OCI-LY3 (cell line): ENCODE measurements at regions not wholly inside any gene's neighbourhood (a gene's known extent, or its start where the extent isn't known, plus 50 kb on each side); places are given as distances from the start of the nearest gene placed in this dataset.
"Not testable (repeated sequence)": the region's sequence is repeated elsewhere in the genome, so short reads cannot be mapped to it uniquely, and the experiment has no call there.

ENCODE experiments used
- H2AFZ ChIP-seq: fragments of 200-600, 300-600 bp; shearing (Covaris generic); 2 replicates; pipeline ENCODE4 v1.6.0; 2014; ENCODE audit warnings: antibody characterized with exemption, low read depth, low read length
- H3K27ac ChIP-seq: fragments of 200-600, 300-600 bp; sonication (generic); 2 replicates; pipeline ENCODE4 v1.5.1; 2014; ENCODE audit warnings: mild to moderate bottlenecking, low read length, moderate library complexity, mixed read lengths
- H3K27me3 ChIP-seq: fragments of 200-600, 300-600 bp; sonication (generic); 2 replicates; pipeline ENCODE4 v1.6.1; 2014; ENCODE audit warnings: low read depth, low read length, mixed read lengths
- H3K36me3 ChIP-seq: fragments of 200-600, 300-600 bp; sonication (generic); replicated peaks from 2 replicates; pipeline ENCODE3; 2014; ENCODE audit warnings: low read depth, low read length, mixed read lengths
- H3K4me1 ChIP-seq: fragments of 300-600, 200-600 bp; sonication (generic); 2 replicates; pipeline ENCODE4 v1.6.1; 2014; ENCODE audit warnings: low read length, mixed read lengths
- H3K4me2 ChIP-seq: fragments of 200-600, 300-600 bp; sonication (generic); 2 replicates; pipeline ENCODE4 v1.6.1; 2014; ENCODE audit warnings: low read length, mixed read lengths
- H3K4me3 ChIP-seq: fragments of 300-600, 200-600 bp; sonication (generic); 2 replicates; pipeline ENCODE4 v1.5.1; 2014; ENCODE audit warnings: antibody characterized with exemption, mild to moderate bottlenecking, low read length, moderate library complexity
- H3K79me2 ChIP-seq: fragments of 300-600, 200-600 bp; shearing (Covaris generic); 2 replicates; pipeline ENCODE4 v1.6.1; 2014; ENCODE audit warnings: mild to moderate bottlenecking, low read length, mixed read lengths
- H3K9ac ChIP-seq: fragments of 300-600, 200-600 bp; shearing (Covaris generic); 2 replicates; pipeline ENCODE4 v1.6.0; 2014; ENCODE audit warnings: mild to moderate bottlenecking, low read length, moderate library complexity
- H3K9me3 ChIP-seq: fragments of 200-600, 300-600 bp; shearing (Covaris generic); 2 replicates; pipeline ENCODE4 v1.6.1; 2014; ENCODE audit warnings: low read length, mixed read lengths; ENCODE audit not compliant: insufficient read depth
- H4K20me1 ChIP-seq: fragments of 200-600, 300-600 bp; sonication (generic); 2 replicates; pipeline ENCODE4 v1.6.1; 2016; ENCODE audit warnings: low read length, mixed read lengths; ENCODE audit not compliant: insufficient read depth
- EZH2phosphoT487 ChIP-seq: fragments of 200-600 bp; shearing (Covaris generic); IDR thresholded peaks from 2 replicates; pipeline ENCODE4 v1.6.1; 2018; ENCODE audit warnings: antibody characterized with exemption, mixed run types, low read depth
- TF ChIP-seq, protein P1 (sequence below): fragments of 200-600, 300-600 bp; sonication (generic); IDR thresholded peaks from 2 replicates; pipeline ENCODE4 v1.5.1; 2014; ENCODE audit warnings: antibody characterized with exemption, low read length, low read depth

DNA sequence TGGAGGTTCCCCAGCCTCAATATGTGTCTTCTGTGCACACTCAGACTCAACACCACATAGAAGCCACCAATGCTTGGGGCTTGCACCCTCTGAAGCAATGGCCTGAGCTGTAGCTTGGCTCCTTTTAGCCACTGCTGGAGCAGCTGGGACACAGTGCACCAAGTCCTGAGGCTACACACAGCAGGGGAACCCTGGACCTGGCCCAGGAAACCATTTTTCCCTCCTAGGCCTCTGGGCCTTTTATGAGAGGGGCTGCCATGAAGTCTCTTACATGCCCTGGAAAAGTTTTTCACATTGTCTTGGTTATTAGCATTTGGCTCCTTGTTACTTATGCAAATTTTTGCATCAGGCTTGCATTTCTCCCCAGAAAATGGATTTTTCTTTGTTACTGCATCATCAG, 306.2 kb downstream of the CPXCR1 start:
- H3K79me2 ChIP-seq, result no peaks in the 10 kb centered on the region
- H3K27me3 ChIP-seq, result no peaks in the 10 kb centered on the region
- H3K4me1 ChIP-seq, result no peaks in the 10 kb centered on the region
- no peak overlapping the region for H3K27ac ChIP-seq
- no peak overlapping the region for H3K4me2 ChIP-seq
- H3K4me3 ChIP-seq, result no peak overlapping the region
- H3K9me3 ChIP-seq, result no peaks in the 10 kb centered on the region
- H4K20me1 ChIP-seq, result no peaks in the 10 kb centered on the region
- TF ChIP-seq EZH2phosphoT487, result no peak
- TF ChIP-seq, protein P1, sequence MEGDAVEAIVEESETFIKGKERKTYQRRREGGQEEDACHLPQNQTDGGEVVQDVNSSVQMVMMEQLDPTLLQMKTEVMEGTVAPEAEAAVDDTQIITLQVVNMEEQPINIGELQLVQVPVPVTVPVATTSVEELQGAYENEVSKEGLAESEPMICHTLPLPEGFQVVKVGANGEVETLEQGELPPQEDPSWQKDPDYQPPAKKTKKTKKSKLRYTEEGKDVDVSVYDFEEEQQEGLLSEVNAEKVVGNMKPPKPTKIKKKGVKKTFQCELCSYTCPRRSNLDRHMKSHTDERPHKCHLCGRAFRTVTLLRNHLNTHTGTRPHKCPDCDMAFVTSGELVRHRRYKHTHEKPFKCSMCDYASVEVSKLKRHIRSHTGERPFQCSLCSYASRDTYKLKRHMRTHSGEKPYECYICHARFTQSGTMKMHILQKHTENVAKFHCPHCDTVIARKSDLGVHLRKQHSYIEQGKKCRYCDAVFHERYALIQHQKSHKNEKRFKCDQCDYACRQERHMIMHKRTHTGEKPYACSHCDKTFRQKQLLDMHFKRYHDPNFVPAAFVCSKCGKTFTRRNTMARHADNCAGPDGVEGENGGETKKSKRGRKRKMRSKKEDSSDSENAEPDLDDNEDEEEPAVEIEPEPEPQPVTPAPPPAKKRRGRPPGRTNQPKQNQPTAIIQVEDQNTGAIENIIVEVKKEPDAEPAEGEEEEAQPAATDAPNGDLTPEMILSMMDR, result no peak
- no peak overlapping the region for H2AFZ ChIP-seq
- H3K9ac ChIP-seq, result no peak overlapping the region
- no peaks in the 10 kb centered on the region for H3K36me3 ChIP-seq

DNA sequence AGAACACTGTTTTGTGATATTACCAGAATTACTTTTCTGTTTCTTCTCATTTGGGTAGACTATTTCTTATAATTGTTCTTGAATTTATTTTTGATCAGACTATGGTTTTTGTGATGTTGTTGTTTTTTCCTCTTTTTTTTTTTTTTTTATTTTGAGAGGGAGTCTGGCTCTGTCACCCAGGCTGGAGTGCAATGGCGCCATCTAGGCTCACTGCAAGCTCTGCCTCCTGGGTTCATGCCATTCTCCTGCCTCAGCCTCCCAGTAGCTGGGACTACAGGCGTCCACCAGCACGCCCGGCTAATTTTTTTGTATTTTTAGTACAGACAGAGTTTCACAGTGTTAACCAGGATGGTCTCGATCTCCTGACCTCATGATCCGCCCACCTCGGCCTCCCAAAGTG, 352.6 kb downstream of the CPXCR1 start:
- H2AFZ ChIP-seq, H3K36me3 ChIP-seq, H3K4me1 ChIP-seq, H3K9ac ChIP-seq, H3K4me2 ChIP-seq, H3K4me3 ChIP-seq, H3K9me3 ChIP-seq, H3K27ac ChIP-seq, H3K79me2 ChIP-seq, H4K20me1 ChIP-seq, H3K27me3 ChIP-seq: not testable (repeated sequence)

GRCh38 chrX:89124985-89125384, 378.0 kb downstream of the CPXCR1 start:
- no peak overlapping the region for H3K9ac ChIP-seq
- no peaks in the 10 kb centered on the region for H3K4me1 ChIP-seq
- H3K79me2 ChIP-seq, result no peaks in the 10 kb centered on the region
- no peaks in the 10 kb centered on the region for H3K27me3 ChIP-seq
- H4K20me1 ChIP-seq, result no peaks in the 10 kb centered on the region
- H3K9me3 ChIP-seq, result no peaks in the 10 kb centered on the region
- H3K27ac ChIP-seq, result no peak overlapping the region
- no peak overlapping the region for H3K4me2 ChIP-seq
- no peak overlapping the region for H3K4me3 ChIP-seq
- no peak overlapping the region for H2AFZ ChIP-seq
- no peaks in the 10 kb centered on the region for H3K36me3 ChIP-seq
- no peak for TF ChIP-seq EZH2phosphoT487
- TF ChIP-seq, protein P1, result no peak
